A204.1 (cell line): ENCODE measurements at regions not wholly inside any gene's neighbourhood (a gene's known extent, or its start where the extent isn't known, plus 50 kb on each side); places are given as distances from the start of the nearest gene placed in this dataset.

Experiments
- FAIRE-seq: peaks from 2 replicates; lab custom pipeline; 2012; peaks lifted over from hg19 to GRCh38; lab: Jason Lieb, UNC

DNA sequence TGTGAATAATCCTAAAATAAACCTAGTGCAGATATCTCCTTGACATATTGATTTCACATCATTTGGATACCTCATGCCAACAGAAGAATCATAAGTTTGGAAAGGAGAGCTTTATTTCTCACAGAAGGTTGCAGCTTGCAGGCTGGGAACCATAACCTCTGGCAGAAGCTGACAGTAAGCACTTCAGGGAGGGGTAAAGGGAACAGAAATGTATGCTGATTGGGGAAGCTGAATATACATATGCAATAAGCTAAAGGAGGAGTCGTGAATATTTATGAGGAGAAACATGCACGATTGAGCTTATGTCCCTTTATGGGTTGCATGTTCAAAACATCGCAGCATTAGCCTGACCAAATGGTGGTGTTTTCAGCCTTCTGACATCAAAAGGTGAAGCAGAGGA is 814.5 kb downstream of the TBC1D22A start:
- no peak for FAIRE-seq

DNA sequence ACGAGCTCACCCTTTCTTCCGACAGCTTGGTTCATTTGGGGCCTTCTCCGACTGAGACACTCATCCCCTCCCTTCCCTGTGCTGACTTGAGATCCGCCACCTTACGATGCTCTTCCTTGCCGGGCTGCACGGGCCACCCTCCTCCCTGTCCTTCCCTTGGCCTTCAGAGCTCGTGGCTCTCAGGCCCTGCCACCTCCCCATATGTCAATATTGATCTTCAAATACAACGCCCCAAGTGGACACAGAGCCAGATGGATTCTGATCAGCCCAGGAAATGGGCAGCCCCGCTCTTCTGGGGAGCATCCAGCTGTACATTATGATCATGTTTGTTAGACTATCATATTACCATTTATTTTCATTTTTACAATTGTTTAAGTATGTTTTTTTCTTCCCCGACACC is 812.8 kb downstream of the TBC1D22A start:
- FAIRE-seq = no peak

DNA sequence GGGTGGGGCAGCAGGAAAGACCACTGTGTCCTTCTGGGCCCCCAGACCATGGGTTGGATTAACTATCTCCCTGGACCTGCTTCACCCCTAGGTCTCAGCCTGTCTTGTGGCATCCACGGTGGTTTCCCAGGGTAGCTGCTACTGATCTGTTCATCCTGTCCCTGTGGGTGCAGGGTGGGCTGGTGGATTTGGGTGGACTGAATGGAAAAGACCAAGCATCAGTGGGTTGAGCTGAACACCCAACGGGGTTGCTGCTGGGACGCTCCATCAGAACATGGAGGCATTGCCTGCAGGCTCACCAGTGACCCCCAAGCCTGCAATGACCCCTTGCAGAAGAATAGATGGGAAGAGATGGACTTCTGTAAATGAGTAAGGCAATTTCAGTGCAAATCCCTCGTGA is 812.1 kb downstream of the TBC1D22A start:
- FAIRE-seq = no peak

DNA sequence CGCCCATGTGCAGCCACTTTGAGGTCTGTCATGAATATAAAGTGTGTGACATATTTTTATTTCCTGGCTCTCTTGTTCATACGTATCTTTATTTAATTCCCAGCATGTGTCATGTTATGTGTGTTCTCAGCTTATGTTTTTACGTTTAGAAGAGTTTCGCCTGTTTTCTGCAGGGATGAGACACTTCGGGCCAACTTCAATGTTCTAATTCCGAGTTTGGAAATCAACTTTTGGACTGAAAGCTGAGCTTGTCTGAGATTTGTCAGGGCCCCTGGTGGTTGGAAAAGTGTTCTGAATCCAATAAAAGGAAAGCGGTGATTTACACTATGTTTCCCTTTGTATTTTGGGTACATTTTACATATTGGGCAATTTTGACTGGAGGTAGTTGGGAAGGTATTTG is 810.7 kb downstream of the TBC1D22A start:
- FAIRE-seq = no peak

DNA sequence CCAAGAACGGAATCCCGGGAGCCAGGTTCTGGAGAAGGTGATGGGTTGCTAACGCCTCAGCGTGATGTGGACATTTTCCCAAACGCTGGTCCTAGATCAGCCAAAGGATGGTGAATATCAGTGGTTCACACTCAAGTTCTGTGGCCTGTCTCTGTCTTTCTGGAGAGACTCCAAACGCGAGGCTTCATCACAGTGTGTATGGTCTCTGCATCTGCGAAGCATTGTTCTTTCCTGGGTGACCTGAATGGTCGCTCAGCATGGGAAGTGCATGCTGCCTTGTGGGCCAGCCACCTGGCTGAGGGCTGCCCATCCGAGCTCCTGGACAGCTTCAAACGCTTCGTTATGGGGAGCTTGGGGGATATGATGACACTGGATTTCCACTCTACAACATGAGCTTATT is 810.0 kb downstream of the TBC1D22A start:
- FAIRE-seq = no peak

DNA sequence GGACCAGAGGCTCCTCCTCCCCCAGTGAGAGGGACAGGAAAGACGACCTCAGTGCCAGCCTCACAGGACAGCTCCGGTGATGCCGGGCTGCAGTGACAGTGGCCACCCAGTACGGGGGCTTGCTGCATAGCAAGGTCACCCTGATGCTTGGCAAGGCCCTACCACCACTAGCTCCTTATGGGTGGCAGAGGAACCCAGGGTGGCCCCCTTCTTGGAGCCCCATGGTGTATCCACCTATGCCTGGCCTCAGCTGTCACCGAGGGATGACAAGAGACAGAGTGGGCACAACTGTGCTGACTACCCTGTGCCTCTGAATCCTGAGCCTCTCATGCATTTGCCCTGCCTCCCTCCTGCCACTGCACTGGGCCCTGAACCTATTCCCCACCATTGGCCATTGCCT is 809.2 kb downstream of the TBC1D22A start:
- no peak for FAIRE-seq

DNA sequence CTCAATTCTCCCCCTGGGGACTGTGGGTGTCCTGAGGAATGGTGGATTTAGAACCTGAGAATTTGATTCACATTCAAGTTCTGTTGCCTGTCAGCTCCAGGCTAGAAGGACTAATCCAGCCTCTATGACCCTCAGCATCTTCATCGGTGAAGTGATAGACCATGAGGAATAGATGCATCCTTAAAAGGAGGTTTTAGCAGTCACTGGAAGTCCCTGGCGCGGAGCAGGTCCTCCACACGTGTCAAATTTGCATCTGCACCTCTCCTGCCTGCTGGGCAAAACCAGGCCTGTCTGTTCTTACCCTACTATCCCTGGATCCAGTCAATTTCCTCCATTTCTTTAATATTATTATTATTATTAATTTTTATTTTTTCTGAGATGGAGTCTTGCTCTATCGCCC is 808.4 kb downstream of the TBC1D22A start:
- FAIRE-seq = no peak

DNA sequence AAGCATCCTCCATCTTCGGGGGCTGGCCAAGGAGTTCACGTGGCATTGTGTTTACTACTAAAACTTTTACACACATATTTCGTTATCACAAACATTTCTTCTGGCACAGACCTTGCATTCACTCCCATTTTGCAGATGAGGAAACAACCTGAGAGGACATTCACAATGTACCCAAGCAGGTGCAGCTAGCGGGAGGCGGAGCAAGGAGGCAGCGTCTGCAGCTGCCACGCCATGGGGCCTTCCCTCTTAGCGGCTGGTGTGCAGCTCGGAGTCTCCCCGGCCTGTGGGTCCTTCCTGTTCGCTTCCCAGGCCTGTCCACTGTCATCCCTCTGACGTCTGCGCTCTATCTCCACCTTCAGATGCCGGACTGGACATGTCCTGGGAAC is 807.8 kb downstream of the TBC1D22A start:
- no peak for FAIRE-seq

DNA sequence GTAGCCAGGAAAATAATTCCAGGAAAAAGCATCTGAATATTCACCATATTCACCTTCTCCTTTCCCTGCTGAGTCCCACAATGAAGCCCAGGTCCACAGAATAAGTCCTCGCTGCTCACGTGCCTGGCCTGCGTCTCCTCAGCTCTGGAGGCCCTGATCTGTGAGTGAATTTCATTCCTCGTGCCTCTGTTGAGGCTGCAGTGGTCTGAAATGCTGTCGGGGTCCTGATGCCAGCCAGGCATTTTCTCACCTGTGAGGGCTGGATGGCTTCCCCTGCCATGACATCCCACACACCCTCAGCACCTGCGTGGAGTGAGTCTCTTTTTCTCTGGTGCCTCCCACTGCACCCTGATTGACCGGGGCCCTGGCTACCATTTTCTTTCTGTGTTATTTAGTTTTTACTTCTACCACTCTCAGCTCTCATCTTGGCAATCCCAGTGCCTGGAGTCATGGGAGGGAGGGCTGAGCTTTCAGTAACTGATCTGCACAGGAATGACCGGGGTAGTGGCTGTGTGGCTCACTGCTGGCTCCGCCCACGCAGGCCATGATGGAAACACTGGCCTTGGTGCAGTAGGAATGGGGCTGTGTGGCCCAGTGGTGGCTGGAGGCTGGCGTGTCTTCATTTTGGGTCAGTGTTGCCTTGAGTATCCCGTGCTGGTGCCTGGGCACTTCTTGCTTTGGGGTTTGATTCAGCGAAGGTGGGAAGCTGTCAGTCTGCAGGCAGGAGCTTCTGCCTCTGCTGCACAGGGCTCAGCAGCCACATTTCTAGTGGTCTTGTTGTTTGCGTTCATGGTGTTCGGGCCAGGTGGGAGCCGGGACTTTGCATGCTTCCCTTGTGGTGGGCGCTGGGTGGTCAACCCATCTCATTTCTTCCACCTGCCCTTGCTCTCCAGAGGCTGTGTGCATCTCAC is 807.2 kb downstream of the TBC1D22A start:
- FAIRE-seq = no peak

DNA sequence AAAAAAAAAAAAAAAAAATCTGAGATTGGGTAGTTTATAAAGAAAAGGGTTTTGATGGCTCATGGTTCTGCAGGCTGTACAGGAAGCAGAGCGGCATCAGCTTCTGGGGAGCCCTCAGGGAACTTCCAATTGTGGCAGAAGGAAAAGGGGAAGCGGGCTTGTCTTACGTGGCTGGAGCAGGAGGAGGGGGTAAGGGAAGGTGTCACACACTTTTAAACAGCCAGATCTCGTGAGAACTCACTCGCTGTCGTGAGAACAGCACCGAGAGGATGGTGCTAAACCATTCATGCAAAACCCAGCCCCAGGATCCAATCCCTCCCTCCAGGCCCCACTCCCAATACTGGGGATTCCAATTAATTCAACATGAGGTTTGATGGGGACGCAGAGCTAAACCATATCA is 806.2 kb downstream of the TBC1D22A start:
- no peak for FAIRE-seq

DNA sequence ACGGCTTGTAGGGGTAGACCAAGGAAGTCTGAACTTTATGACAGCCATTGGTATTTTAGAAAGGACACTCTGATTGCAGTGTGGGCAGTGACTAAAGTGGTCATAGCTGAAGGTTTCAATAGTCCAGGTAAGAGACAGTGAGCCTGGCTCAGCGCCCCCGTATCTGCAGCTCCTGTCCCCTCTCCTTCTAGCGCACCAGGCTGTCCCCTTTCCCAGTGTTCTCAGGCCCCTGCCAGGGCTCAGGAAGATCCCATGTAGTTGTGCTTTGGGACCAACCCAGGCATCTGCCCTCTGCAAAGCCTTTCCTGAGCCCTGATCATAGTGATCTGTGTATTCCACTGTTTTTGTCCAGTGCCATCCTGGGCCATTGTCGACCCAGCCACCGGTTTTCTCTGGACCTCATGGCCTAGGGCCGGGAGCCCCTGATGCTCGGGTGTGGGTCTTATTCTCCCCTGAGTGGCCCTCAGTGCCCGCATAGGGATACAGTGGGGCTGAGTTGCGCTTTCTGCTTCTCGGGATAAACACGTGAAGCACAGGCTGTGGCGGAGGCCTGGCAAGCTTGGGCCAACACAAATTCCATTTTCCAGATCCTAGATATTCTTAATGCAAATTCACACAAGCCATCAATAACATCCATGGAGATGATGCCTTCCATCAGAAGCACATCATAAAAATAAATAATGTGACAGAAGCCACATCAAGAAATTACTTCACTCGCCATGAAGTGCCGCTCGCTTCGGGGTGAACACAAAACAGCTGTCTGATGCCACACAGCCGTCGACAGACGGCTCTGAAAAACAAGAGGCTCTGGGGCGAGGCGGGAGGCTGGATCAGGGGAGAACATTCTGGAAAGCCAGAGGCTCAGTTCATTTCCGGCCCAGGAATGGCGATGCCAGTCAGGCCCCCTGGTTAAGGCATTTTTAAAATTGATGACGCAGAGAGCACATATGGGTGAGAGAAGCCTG is 805.0 kb downstream of the TBC1D22A start:
- no peak for FAIRE-seq

DNA sequence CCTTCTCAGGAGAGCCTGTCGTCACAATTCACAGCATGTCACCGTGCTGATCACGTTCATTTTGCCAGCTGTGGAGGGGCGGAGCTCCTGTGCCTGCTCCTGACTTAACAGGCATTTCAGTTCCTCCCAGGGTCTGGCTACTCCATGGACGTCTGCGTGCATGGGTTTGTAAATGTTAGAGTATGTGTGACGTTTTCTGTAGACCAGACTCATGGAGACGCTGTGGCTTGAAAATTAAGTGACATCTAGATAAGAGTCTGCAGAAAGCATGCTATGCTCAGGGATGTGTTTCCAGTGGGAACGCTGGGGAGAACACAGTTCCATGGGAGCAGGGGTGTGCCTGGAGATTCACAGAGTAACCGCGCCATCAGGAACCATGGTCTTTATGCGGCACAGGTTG is 804.0 kb downstream of the TBC1D22A start:
- no peak for FAIRE-seq

DNA sequence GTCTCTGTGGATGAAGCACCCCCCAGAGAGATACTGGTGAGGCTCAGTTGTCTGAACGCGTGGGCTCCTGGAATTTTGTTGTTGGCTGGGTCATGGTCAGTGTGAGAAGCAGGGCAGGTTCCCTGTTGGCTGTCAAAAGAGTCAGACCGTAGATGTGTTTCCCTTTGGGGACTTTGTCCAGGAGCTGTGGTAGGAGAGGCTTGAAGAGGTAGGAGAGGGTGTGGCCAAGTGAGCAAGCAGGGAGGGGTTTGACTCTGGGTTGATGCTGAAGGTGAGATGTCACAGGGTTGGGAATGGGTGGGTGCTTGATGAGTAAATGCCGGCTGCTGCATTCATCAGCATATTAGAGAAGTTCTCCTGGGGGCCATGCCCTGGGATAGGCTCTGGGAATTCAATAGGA is 803.2 kb downstream of the TBC1D22A start:
- FAIRE-seq = no peak

DNA sequence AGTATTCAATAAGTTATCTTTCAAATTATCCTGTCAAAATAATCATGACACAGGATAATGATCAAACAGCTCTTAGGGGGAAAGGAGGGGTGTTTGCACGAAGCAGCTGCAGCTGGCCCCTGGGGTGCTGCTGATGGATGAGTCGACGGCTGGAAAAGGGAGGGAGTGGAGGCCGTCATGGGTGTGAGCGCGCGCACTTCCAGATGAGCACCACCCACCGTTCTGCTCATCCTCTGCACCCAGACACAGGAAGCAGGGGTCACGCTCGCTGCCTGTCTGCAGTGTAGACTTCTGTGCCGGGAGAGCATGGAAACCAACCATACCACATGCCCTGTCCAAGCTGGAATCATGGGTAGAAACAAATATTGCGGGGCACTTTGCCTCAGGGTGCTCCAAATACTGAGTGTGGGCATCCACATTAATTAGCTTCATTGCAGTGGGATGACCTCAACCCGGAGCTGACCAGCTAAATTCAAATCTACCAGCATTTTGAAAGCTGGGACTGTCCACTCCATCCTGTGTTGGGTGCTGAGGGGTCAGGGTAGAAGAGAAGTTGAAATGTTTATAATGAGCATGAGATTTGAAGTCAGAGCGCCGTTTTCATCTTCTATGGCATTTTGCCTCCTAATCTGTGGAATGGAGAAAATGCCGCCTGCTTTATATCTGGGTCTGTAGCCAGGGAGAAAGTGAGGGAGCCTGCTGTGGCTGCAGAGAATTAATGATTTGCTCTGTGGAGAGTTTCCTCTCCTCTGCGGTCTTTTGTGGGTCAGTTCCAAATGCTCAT is 802.4 kb downstream of the TBC1D22A start:
- FAIRE-seq = no peak

DNA sequence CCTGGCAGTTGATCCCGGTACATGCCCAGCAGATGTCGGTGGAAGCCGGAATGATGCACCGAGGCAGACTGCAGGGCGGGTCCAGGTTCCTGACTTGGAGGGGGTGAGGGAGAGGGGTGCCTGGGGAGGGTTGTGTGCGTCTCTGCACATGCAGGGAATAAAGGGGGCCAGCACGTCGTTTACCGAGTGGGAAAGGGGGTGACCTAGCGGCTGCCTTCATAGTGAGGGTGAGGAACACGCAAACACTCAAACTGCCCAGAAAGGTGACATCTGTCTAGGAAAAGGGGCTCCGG is 801.7 kb downstream of the TBC1D22A start:
- no peak for FAIRE-seq

DNA sequence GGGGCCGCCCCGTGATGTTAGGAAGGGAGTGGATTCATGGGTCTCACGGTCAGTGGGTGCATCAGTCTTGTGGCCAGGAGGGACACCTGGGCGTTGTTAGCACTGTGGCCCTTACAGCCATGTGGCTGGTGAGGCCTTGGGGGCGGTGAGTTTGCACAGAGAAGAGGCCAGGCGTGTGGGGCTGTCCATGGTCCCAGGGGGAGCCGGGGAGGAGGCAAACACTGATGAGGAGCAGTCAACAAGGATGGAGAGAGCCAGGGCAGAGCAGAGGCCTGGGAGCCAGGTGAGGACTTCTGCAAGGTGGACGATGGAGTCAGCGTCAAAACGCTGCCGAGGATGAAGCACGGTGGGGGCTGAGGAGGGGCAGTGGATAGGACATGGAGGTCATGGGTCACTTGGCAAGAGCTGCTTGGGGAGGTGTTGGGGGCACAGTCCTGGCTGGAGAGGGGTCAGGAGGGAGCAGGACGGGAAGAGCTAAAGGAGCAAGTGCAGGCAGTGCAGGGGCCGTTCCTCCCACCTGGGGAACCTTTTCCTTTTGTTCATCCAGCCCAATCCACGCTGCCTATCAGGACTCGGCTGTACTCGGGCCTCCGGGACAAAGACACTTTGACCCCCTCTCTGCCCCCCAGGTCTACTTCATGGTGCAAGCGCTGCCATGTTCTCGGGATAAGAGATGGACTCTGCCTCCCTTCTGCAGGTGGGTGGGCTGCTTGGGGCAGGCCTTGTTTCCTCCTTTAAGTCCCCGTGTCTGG is 801.1 kb downstream of the TBC1D22A start:
- no peak for FAIRE-seq

DNA sequence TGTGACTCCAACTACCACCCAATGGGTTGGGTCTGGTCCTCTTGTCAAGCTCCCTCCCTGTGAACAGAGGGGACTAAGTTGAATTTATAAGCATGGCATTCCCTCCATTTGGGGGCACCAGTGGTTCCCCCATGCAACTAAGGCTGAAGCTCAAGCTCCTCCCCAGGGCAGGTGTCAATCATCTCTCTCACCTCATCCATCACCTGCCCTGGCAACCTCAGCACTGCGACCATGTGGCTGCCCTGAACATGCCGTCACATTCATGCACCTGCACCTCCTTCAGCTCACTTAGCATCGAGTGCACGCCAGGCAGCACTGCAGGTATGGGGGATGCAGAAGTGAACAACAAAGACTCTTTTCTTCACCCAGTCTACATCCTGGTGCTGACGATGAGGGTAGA is 799.3 kb downstream of the TBC1D22A start:
- FAIRE-seq = no peak

DNA sequence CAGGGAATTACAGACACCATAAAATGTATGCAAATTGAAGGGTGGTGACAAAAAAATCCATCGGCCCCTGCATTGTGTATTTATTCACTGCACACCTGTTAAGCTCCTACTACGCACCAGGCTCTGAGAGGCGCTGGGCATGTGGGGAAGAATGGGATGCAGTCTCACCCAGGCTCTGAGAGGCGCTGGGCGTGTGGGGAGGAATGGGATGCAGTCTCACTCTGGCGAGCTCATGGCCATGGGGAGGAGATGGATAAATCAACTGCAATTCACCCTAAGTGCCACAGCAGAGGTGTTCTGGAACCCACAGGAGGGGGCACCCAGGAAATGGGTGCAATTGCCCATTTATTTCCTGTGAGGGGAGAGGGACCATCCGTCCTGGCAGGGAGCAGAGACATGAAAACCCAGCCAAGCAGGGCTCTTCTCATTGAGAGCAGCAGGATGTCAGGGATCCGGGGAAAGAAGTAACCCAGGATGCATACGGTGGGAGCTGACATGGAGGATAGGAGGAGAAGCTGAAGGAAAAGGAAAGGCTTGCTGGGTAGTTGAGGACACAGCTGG is 798.7 kb downstream of the TBC1D22A start:
- no peak for FAIRE-seq

DNA sequence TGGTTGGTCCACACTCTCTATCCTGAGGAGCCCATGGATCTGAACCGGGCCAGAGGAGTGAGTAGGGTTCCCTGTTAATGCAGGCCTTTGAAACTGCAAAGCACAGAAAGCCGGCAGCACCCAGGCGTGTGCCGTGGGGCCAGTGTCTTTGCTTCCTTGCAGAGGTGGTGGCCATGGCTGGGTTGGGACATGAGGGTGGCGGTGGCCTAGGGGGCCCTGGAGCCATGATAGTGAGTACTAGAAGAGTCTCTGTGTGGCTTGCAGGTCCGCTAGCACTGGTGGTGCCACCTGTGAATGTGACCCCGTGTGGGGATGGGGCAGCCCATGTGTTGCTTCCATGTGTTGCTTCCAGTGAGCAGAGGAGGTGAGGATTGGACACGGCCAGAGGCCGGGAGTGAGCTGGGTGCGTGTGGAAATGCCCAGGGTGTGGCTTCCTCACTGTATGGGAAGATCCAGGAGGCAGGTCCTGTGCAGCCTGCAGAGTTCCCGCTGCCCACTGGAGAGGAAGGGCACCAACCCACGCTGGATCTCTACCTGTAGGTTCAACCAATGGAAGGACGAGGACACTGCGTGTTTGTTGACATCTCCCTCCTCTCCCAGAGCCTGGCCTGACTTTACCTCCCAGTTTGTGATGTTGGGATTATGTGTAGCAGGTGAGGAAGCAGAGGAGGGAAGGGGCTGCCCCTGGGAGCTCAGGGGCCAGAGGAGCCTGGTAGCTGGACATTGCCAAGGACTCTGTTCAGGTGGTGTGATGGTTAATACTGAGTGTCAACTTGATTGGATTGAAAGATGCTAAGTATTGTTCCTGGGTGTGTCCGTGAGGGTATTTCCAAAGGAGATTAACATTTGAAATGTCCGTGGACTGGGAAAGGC is 796.6 kb downstream of the TBC1D22A start:
- no peak for FAIRE-seq

DNA sequence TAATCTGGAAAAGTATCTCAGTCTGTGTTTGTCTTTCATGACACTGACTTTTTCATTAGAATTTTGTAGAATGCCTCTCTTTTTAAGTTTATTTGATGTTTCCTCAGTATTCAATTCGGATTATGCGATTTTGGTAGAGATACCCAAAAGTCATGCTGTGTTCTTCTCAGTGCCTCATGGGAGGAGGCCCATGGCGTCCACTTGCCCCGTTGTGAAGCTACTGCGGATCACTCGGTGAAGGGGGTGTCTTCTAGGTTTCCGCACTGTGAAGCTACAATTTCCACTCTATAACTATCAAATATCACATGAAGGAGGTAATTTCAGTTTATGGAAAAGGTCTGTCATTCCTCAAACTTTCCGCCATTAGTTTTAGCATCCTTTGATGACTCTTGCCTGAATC is 794.0 kb downstream of the TBC1D22A start:
- FAIRE-seq = no peak

DNA sequence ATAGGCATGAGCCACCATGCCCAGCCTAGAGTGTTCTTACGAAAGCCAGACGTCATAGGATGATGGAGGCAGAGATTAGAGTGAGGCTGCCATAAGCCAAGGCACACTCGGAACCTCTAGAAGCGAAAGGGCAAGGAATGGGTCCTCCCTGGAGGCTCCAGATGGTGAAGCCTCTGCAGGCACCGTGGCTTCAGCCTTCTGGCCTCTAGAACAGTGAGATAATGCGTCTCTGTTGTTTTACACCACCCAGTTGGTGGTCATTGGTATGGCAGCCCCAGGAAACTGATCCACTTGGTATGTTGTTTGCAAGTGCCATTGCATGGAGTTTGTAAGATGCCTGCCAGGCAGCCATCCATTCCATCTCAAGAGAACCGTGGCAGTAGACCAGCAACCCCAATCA is 791.0 kb downstream of the TBC1D22A start:
- no peak for FAIRE-seq
